ENCODE measurements at regions not wholly inside any gene's neighbourhood (a gene's known extent, or its start where the extent isn't known, plus 50 kb on each side); places are given as distances from the start of the nearest gene placed in this dataset.
"Not testable (repeated sequence)": the region's sequence is repeated elsewhere in the genome, so short reads cannot be mapped to it uniquely, and the experiment has no call there.

DNA sequence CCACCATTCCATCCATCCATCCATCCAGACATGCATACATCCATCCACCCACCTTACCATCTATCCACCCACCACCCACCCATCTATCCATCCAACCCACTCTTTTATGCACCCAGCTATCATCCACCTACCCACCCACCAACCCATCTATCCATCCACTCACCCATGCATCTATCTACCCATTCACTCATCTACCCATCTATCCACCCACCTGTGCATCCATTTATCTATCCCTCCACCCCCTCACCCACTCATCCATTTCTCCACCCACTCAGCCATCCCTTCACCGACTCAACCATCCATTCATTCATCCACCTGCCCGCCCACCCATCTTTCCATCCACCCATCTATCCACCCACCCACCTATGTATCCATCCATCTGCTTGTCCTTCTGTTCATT, 186.4 kb upstream of the OSBPL11 start:
- H3K9me3 ChIP-seq (ENCODE audit: control insufficient read depth in 1 of 2, insufficient read depth in 1 of 2, low read depth in 1 of 2, low read length in 2 of 2); BruUV-seq (replicated peaks); ATAC-seq; H3K27me3 ChIP-seq (ENCODE audit: insufficient read depth, low read length); H2AFZ ChIP-seq (ENCODE audit: low read depth, low read length, poor library complexity, severe bottlenecking); H3K9ac ChIP-seq (ENCODE audit: low read length); H3K79me2 ChIP-seq (ENCODE audit: insufficient read depth, low read length); H3K9me2 ChIP-seq (ENCODE audit: insufficient read depth); POLR2A ChIA-PET; H3K36me3 ChIP-seq (ENCODE audit: control insufficient read depth in 1 of 2, insufficient read depth in 2 of 2, low read length in 2 of 2); H3K4me1 ChIP-seq (ENCODE audit: control insufficient read depth in 1 of 2, insufficient read depth in 2 of 2, low read length in 2 of 2); H3K4me2 ChIP-seq (ENCODE audit: low read length); H3K4me3 ChIP-seq (replicated peaks in 1 of 2; ENCODE audit: low read depth in 1 of 2, low read length in 2 of 2); RAD21 ChIA-PET (ENCODE audit: low non-redundant PET in 1 of 2, low total read pairs in 2 of 2, uncharacterized antibody in 2 of 2, unreplicated experiment in 2 of 2); CTCF ChIA-PET; intact Hi-C loops (cut with micrococcal nuclease); H4K20me1 ChIP-seq (ENCODE audit: insufficient read depth); H3K27ac ChIP-seq (ENCODE audit: low read depth, low read length); DNase-seq (ENCODE audit: low read depth, low spot score): not testable (repeated sequence)

DNA sequence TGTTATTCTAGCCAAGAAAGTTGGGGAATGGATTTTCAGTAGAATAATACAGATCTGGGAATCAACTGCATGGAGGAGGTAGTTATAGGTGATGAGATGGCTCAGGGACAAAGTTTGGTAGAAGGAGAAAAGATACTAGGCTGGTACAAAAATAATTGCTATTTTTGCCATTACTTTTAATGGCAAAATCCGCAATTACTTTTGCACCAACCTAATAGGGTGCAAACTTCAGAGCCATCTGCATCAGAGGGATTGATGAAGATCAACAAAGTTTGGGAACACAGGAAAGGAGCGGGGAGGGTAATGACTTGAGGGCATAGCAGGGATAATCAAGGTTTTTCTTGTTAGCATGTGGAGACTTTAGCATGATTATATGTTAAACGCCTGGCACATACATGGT, 178.7 kb upstream of the ROPN1B start:
- H3K9me3 ChIP-seq (ENCODE audit: control insufficient read depth in 1 of 2, insufficient read depth in 1 of 2, low read depth in 1 of 2, low read length in 2 of 2); H3K27ac ChIP-seq (ENCODE audit: low read depth, low read length); ATAC-seq; CTCF ChIA-PET; H3K4me2 ChIP-seq (ENCODE audit: low read length); H3K79me2 ChIP-seq (ENCODE audit: insufficient read depth, low read length); H3K4me3 ChIP-seq (replicated peaks in 1 of 2; ENCODE audit: low read depth in 1 of 2, low read length in 2 of 2); H3K27me3 ChIP-seq (ENCODE audit: insufficient read depth, low read length); RAD21 ChIA-PET (ENCODE audit: low non-redundant PET in 1 of 2, low total read pairs in 2 of 2, uncharacterized antibody in 2 of 2, unreplicated experiment in 2 of 2); H3K9ac ChIP-seq (ENCODE audit: low read length); H3K4me1 ChIP-seq (ENCODE audit: control insufficient read depth in 1 of 2, insufficient read depth in 2 of 2, low read length in 2 of 2); BruUV-seq (replicated peaks); POLR2A ChIA-PET; H4K20me1 ChIP-seq (ENCODE audit: insufficient read depth); H3K36me3 ChIP-seq (ENCODE audit: control insufficient read depth in 1 of 2, insufficient read depth in 2 of 2, low read length in 2 of 2); DNase-seq (ENCODE audit: low read depth, low spot score); H3K9me2 ChIP-seq (ENCODE audit: insufficient read depth); intact Hi-C loops (cut with micrococcal nuclease); H2AFZ ChIP-seq (ENCODE audit: low read depth, low read length, poor library complexity, severe bottlenecking): not testable (repeated sequence)

DNA sequence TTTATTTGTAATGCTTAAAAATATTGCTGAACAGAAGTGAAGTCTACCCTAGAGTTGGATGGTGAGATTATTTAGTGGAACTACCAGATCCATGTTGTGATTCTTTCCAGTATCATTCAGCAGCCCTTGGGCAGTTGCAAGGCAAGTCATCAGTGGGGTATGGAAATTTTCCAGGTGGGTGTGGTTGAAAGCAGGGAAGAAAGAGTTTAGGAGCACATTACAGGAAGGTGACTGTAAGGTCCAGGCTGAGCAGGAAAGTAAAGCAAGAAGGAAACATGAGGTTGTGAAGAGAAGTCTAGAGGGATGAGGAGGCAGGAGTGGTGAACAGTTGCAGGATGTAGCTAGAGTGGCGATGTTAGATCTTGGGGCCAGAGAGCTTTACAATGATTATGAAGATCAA, 178.0 kb upstream of the ROPN1B start:
- BruUV-seq (replicated peaks); H3K9ac ChIP-seq (ENCODE audit: low read length); CTCF ChIA-PET; intact Hi-C loops (cut with micrococcal nuclease); H3K27ac ChIP-seq (ENCODE audit: low read depth, low read length); ATAC-seq; RAD21 ChIA-PET (ENCODE audit: low non-redundant PET in 1 of 2, low total read pairs in 2 of 2, uncharacterized antibody in 2 of 2, unreplicated experiment in 2 of 2); H3K4me3 ChIP-seq (replicated peaks in 1 of 2; ENCODE audit: low read depth in 1 of 2, low read length in 2 of 2); H3K4me1 ChIP-seq (ENCODE audit: control insufficient read depth in 1 of 2, insufficient read depth in 2 of 2, low read length in 2 of 2); H3K36me3 ChIP-seq (ENCODE audit: control insufficient read depth in 1 of 2, insufficient read depth in 2 of 2, low read length in 2 of 2); H2AFZ ChIP-seq (ENCODE audit: low read depth, low read length, poor library complexity, severe bottlenecking); POLR2A ChIA-PET; H3K4me2 ChIP-seq (ENCODE audit: low read length); DNase-seq (ENCODE audit: low read depth, low spot score); H3K9me3 ChIP-seq (ENCODE audit: control insufficient read depth in 1 of 2, insufficient read depth in 1 of 2, low read depth in 1 of 2, low read length in 2 of 2); H3K27me3 ChIP-seq (ENCODE audit: insufficient read depth, low read length); H3K79me2 ChIP-seq (ENCODE audit: insufficient read depth, low read length); H4K20me1 ChIP-seq (ENCODE audit: insufficient read depth); H3K9me2 ChIP-seq (ENCODE audit: insufficient read depth): not testable (repeated sequence)
